H1 (cell line): ENCODE measurements at regions not wholly inside any gene's neighbourhood (a gene's known extent, or its start where the extent isn't known, plus 50 kb on each side); places are given as distances from the start of the nearest gene placed in this dataset.

Experiments used
- SUZ12 ChIP-seq: fragments of 200-600 bp; sonication (generic); IDR thresholded peaks from 2 replicates; pipeline ENCODE4 v1.6.1; 2012; ENCODE audit warnings: mild to moderate bottlenecking, inconsistent platforms, low read length, moderate library complexity, mixed read lengths

- TF ChIP-seq SUZ12: no peak
- TF ChIP-seq, all 59 proteins: peak for 0
Measured at GRCh38 chr20:55855052-55855451, 150.3 kb downstream of the CBLN4 start (continued).
